Esophagus squamous epithelium (tissue), 5 donors: ENCODE measurements at regions not wholly inside any gene's neighbourhood (a gene's known extent, or its start where the extent isn't known, plus 50 kb on each side); places are given as distances from the start of the nearest gene placed in this dataset.

Source experiments
- DNase-seq: peaks from one replicate; lab custom pipeline; 2025; lab: John Stamatoyannopoulos, UW
- H3K27ac ChIP-seq, 4 donors: fragments of 200-600 bp; sonication (generic); one replicate each; pipeline ENCODE4 v1.5.1; 2016 to 2019; ENCODE audit warnings: mild to moderate bottlenecking in 1 of 4
- H3K27me3 ChIP-seq, 4 donors: fragments of 200-600 bp; sonication (generic); 1 replicate in 3 of 4; 2 replicates in 1 of 4; pipeline versions ENCODE4 v1.5.1 to v1.6.0; 2017 to 2021; ENCODE audit warnings: antibody characterized with exemption in 1 of 4
- H3K36me3 ChIP-seq, 3 donors: fragments of 200-600 bp; sonication (generic); one replicate each; pipeline ENCODE4 v1.5.1; 2016 to 2019
- H3K4me1 ChIP-seq, 3 donors: fragments of 200-600 bp; sonication (generic); one replicate each; pipeline ENCODE4 v1.5.1; 2017 to 2019
- H3K4me3 ChIP-seq, 4 donors: fragments of 200-600 bp; sonication (generic); 1 replicate in 3 of 4; 2 replicates in 1 of 4; pipeline ENCODE4 v1.5.1; 2016 to 2019; ENCODE audit warnings: mild to moderate bottlenecking in 2 of 4, moderate library complexity in 1 of 4
- H3K9me3 ChIP-seq, 3 donors: fragments of 200-600 bp; sonication (generic); one replicate each; pipeline ENCODE4 v1.5.1; 2016 to 2019
- POLR2A ChIP-seq, 4 donors: fragments of 450-650 bp; IDR thresholded peaks; one replicate each; pipeline ENCODE4 v1.6.1; 2017; ENCODE audit warnings: antibody characterized with exemption in 4 of 4, mild to moderate bottlenecking in 4 of 4, moderate library complexity in 3 of 4
- WGBS, 2 donors: methylation state at CpG; one replicate each; pipeline ENCODE4 v1.1.5; 2018; 5-methylcytosine and 5-hydroxymethylcytosine counted together
- intact Hi-C: fragments of 100-400 bp; cut with DNase I; formaldehyde crosslinking; loops from one replicate; pipeline ENCODE4 v1.15.0; 2022
- TF ChIP-seq, protein P1 (sequence below), 6 experiments: fragments of 450-650 bp in 4 of 6; fragments of 200-600 bp in 2 of 6; sonication (generic) in 2 of 6; IDR thresholded peaks; one replicate each; pipeline ENCODE4 v1.5.1; 2016 to 2019; ENCODE audit warnings: antibody characterized with exemption in 6 of 6, mild to moderate bottlenecking in 4 of 6, moderate library complexity in 4 of 6
- donor health status: DM: yes; HTN: yes; CAD: no.

DNA sequence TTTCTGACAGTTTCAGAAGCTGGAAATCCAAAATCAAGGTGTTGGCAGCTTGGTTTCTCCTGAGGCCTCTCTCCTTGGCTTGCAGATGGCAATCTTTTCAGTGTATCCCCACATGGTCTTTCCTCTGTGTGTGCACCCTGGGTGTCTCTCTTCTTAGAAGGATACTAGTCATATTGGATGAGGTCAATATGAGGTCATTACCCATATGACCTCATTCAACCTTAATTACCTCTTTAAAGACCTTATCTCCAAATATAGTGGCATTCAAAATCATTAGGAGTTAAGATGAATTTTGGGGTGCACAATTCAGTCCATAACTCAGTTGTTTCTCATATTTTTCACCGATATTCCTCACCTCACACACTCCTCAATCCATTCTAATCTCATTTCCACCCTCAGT, 92.4 kb upstream of the TGM3 start:
- Histone ChIP-seq H3K27me3 (peaks cover 0 to 35% (median 0%) of the 10 kb centered on the region in 4 donors), H3K4me3 (no peak overlapping the region), H3K27ac (no peak overlapping the region), H3K9me3 (no peaks in the 10 kb centered on the region), H3K4me1 (peaks cover 9 to 15% (median 10%) of the 10 kb centered on the region in 3 donors), H3K36me3 (no peaks in the 10 kb centered on the region)
- DNase-seq: no peak
- TF ChIP-seq, protein P1, sequence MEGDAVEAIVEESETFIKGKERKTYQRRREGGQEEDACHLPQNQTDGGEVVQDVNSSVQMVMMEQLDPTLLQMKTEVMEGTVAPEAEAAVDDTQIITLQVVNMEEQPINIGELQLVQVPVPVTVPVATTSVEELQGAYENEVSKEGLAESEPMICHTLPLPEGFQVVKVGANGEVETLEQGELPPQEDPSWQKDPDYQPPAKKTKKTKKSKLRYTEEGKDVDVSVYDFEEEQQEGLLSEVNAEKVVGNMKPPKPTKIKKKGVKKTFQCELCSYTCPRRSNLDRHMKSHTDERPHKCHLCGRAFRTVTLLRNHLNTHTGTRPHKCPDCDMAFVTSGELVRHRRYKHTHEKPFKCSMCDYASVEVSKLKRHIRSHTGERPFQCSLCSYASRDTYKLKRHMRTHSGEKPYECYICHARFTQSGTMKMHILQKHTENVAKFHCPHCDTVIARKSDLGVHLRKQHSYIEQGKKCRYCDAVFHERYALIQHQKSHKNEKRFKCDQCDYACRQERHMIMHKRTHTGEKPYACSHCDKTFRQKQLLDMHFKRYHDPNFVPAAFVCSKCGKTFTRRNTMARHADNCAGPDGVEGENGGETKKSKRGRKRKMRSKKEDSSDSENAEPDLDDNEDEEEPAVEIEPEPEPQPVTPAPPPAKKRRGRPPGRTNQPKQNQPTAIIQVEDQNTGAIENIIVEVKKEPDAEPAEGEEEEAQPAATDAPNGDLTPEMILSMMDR (IDR thresholded peaks at IDR 0.05): no peak
- TF ChIP-seq POLR2A (IDR thresholded peaks at IDR 0.05): no peak
- intact Hi-C loops: loop anchor here (10.0 kb wide), 1 partner anchor 251 kb away; no protein-coding TSS in a partner anchor
- 83 to 88% methylated on average over 1 of the region's 1 CpG for WGBS, 2 donors

DNA sequence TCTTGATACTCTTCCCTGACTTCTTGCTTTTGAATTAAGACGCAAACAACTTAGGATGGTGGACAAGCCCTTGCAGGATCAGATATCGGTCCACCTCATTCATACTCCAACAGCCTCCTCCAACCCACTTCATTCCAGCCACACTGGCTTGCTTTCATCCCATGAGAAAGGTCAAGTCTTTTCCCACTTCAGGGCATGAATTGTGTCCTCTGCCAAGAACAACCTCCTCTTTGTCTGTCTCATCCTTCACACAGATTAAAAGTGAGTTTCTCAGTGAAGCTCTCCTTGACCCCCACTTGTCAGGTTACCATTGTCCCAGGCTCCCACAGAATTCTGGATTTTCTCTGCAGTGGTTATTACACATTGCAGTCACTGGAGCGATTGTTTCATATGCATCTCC, 91.8 kb upstream of the TGM3 start:
- no peaks in the 10 kb centered on the region for H3K9me3 ChIP-seq
- H3K27ac ChIP-seq: no peak overlapping the region
- intact Hi-C loops: loop anchor here (10.0 kb wide), 1 partner anchor 251 kb away; no protein-coding TSS in a partner anchor
- 90 to 92% methylated on average over 3 of the region's 3 CpGs for WGBS, 2 donors
- H3K36me3 ChIP-seq: no peaks in the 10 kb centered on the region
- peaks cover 0 to 33% (median 0%) of the 10 kb centered on the region in 4 donors for H3K27me3 ChIP-seq
- H3K4me1 ChIP-seq: peaks cover 9 to 15% (median 10%) of the 10 kb centered on the region in 3 donors
- H3K4me3 ChIP-seq: no peak overlapping the region
- DNase-seq: no peak
- TF ChIP-seq POLR2A (IDR thresholded peaks at IDR 0.05): no peak
- TF ChIP-seq, protein P1 (IDR thresholded peaks at IDR 0.05): no peak

DNA sequence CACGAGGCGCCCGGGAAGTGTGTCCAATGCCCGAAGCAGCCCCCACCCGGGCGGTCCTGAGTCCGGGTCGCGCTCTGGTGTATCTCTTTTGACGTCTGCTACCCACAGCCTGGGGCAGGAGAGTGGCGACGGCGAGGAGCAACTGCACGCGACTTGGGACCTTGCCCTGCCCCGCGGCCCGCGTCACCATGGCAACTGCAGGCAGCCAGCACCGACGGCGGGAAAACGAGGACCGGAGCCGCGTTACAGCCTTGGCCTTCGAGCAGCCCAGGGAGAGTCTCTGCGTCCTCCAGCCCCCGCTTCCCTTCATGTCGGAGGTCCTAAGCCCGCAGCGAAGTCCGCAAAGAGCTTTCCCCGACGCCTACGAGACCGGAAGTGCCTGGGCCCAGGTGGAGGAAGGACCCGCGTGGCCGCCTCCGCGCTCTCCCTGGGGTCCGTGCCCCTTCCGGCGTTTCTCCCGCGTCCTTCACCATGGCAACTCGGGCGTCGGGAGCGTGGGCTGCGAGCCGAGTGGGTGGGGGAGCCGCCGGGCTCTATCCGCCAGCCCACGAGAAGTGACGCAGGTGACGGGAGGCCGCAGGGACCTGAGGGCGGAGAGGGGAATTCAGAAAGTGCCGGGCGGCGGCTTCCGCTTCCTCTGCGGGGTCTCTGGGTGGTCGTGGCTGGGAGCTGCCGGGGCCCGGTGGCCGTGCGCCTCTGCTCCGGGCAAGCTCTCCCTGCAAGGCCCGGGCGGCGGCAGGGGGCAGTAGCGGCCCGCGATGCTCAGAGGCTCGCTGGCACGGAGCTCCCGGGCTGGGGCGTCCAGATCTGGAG, 88.6 kb upstream of the TGM3 start:
- Histone ChIP-seq H3K27me3 (peaks cover 0 to 50% (median 0%) of the 10 kb centered on the region in 4 donors), H3K4me3 (peak overlapping the region; percentile 44 to 78 (median 62)), H3K27ac (peak overlapping the region in 3 of 4 donors; percentile 49 to 84 (median 71)), H3K9me3 (no peaks in the 10 kb centered on the region), H3K4me1 (peaks cover 9 to 39% (median 10%) of the 10 kb centered on the region in 3 donors), H3K36me3 (no peaks in the 10 kb centered on the region)
- DNase-seq: no peak
- no CpG with 5 or more reads among the region's 82 CpGs for WGBS, 2 donors
- intact Hi-C loops: loop anchor here (5.0 to 10.0 kb wide), 2 partner anchors 140 to 248 kb away; no protein-coding TSS in a partner anchor
- TF ChIP-seq, protein P1 (IDR thresholded peaks at IDR 0.05): peak; percentile 59 to 87 (median 78)
- TF ChIP-seq POLR2A (IDR thresholded peaks at IDR 0.05): no peak

DNA sequence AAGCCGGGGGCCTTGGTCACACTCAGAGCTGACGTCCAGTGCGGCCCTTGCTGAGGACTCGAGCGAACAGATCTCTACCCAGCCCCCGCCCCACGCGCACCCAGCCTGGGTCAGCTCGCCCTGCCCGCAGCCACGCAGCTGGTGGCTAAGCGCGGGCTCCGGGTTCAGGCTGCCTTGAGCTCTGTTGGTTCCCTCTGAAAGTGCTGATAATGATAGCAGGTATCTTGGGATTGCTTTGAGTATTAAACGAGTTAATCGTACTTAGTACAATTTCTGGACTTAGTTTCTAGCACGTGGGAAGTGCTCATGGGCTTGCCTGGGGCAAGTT, 88.1 kb upstream of the TGM3 start:
- H3K27me3 ChIP-seq: peaks cover 0 to 52% (median 0%) of the 10 kb centered on the region in 4 donors
- H3K4me1 ChIP-seq: peaks cover 9 to 39% (median 10%) of the 10 kb centered on the region in 3 donors
- peak overlapping the region in 3 of 4 donors; percentile 49 to 84 (median 71) for H3K27ac ChIP-seq
- peak overlapping the region; percentile 44 to 78 (median 62) for H3K4me3 ChIP-seq
- H3K36me3 ChIP-seq: no peaks in the 10 kb centered on the region
- H3K9me3 ChIP-seq: no peaks in the 10 kb centered on the region
- TF ChIP-seq, protein P1 (IDR thresholded peaks at IDR 0.05): no peak
- TF ChIP-seq POLR2A (IDR thresholded peaks at IDR 0.05): no peak
- no peak for DNase-seq
- WGBS, 2 donors: 3% methylated on average over 3 to 7 of the region's 17 CpGs
- intact Hi-C loops: loop anchor here (5.0 to 10.0 kb wide), 2 partner anchors 140 to 247 kb away; no protein-coding TSS in a partner anchor

DNA sequence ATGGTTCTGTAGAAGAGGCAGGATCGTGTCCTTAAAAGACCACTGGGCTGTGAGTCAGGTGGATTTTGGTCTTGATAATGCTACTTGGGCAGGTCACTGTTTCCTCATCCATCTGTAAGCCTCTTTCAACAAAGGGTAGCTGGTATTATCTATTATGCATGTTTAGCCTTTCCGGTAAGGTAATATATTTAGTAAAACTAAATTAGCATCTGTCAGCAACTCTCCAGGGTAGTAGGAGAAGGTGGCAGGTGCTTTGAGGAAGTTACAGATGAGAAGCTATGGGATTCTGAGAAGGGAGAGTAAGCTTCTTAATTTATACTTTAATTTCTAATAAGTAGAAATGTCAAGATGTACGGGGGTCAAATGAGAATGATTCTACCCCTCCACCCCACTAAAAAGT, 86.9 kb upstream of the TGM3 start:
- H3K36me3 ChIP-seq: no peaks in the 10 kb centered on the region
- H3K4me3 ChIP-seq: no peak overlapping the region
- no peak for DNase-seq
- H3K9me3 ChIP-seq: no peaks in the 10 kb centered on the region
- 53 to 87% methylated on average over 3 of the region's 3 CpGs for WGBS, 2 donors
- H3K27ac ChIP-seq: peak overlapping the region in 2 of 4 donors; percentile 71 to 84
- H3K27me3 ChIP-seq: peaks cover 0 to 59% (median 0%) of the 10 kb centered on the region in 4 donors
- intact Hi-C loops: loop anchor here (5.0 to 10.0 kb wide), 2 partner anchors 138 to 246 kb away; no protein-coding TSS in a partner anchor
- TF ChIP-seq, protein P1 (IDR thresholded peaks at IDR 0.05): no peak
- TF ChIP-seq POLR2A (IDR thresholded peaks at IDR 0.05): no peak
- peaks cover 9 to 39% (median 10%) of the 10 kb centered on the region in 3 donors for H3K4me1 ChIP-seq
